LoVo (cell line): ENCODE measurements at regions not wholly inside any gene's neighbourhood (a gene's known extent, or its start where the extent isn't known, plus 50 kb on each side); places are given as distances from the start of the nearest gene placed in this dataset.

Experiments used
- DNase-seq: peaks from one replicate; pipeline ENCODE4 v3.0.0-alpha.2; 2016; ENCODE audit warnings: low spot score

- DNase-seq = no peak
These were observed 1100.0 kb upstream of the SLIT2 start for GRCh38 chr4:19151684-19152083.

- no peak for DNase-seq
These were observed 1105.7 kb upstream of the SLIT2 start for GRCh38 chr4:19146038-19146437.

DNA sequence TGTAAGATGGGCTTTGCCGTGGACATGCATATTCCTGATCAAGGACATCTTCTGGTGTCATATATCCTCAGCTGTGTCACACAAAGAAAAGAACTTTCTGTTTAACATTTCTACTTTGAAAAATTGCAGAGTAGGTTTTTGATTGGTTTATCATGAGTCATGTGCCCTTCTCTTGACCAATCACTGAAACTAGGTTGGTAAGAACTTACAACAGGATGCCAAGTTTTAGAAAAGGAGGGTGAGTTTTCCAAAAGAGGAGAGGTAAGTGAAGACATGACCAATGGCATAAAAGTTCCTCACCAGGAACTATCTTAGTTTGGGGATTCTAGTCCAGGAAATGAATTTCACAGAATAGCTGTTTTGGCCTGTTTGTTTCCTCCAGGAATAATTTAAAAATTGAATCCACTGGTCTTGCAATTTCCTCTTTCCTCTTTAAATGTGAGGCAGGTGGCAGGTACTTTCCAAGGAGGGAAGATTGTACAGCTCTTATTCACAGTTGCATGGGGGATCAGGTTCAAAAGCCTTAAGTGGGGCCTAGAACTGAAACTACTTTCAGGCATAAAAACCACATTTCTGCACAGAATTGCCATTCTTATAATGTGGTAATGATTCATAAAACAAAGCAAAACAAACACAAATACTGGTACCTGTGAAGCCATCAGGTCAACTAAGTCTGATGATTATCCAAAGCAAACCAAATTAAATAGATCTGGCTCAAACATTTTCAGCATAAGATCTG, 1114.5 kb upstream of the LCORL start:
- no peak for DNase-seq

DNA sequence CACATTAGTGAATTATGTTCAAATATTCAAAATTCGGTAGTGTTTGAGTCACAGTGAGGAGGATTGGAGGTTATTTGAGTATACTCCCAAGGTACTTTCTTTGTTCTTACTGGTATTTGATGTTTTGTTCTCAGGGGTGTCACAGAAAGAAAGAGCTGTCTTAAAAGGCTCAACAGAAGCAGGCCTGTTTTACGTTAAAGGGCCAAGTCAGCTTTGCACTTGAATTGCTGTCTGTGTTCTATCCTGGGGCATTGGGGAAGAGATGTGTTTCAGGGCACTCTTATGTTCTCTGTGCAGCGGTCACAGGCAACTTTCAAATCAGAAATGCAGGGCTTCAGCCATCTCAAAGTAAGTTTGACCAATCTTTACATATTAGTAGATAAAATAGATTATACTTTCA, 1113.1 kb upstream of the LCORL start:
- DNase-seq = no peak

GRCh38 chr4:19133315-19133714, 1111.8 kb upstream of the LCORL start:
- no peak for DNase-seq

- DNase-seq = no peak
These were observed 1109.3 kb upstream of the LCORL start for GRCh38 chr4:19130866-19131265.

DNA sequence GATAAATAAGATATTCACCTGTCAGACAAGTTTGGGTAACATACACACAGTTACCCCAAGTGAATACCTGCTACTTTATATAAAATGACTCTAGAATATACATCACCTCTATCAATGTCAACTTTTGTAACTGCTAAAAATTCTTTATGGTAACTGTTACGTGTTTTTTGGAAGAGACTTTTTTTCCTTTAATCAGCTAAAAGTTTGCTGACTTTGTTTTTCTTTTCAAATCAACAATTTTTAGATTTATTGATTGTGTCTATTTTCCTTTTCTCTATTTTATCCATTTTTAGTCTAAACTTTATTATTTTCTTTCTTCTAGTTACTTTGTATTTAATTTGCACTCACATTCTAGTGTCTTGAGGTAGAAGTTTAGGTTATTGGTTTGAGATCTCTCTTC, 1106.6 kb upstream of the LCORL start:
- DNase-seq = no peak

GRCh38 chr4:19126903-19127302, 1105.3 kb upstream of the LCORL start:
- no peak for DNase-seq

GRCh38 chr4:19123681-19124080, 1102.1 kb upstream of the LCORL start:
- no peak for DNase-seq

DNA sequence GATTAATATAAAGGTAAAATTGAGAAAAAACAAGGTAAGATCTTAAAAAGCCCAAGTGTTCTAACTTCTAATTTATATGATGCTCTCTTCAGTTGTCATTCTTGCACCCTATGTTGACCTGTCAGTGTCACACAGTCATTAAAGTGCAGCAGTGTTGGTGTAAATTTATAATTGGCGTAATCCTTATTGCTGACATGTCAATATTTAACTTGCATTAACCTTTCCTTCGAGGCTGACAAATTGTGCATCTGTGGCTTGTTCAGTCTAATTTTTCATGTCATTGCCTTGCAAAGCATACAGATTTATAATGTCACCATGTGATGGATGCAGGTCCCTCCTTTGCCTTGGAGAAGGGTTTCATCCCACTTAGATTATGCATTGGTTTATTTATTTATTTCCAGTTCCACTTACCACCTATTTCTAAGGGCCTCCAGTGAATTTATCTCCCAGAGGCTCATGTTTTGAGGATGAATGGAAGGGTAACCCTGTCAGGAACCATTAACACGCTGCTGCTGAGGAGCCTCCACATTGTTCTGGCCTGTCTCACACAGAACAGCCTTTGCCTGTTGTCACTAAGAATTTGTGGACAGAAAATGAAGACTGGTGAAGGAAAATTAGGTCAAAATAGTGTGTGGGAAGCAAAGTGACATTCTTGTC, 1098.5 kb upstream of the LCORL start:
- DNase-seq = no peak

GRCh38 chr4:19117022-19117421, 1095.5 kb upstream of the LCORL start:
- DNase-seq = no peak

DNA sequence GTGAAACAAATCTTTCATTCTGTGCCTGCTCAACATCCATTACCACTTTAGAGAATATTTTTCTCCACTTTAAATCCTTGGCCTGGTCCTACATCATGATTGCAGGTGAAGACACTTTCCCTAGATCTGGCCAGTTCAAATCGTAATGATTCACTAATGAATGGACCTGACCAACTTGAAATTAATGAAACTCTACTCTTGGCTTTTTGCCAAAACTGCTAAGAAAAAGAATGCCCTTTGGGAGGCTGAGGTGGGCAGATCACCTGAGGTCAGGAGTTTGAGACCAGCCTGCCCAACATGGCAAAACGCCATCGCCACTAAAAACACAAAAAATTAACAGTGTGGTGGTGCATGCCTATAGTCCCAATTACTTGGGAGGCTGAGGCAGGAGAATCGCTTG, 1082.6 kb upstream of the LCORL start:
- no peak for DNase-seq

DNA sequence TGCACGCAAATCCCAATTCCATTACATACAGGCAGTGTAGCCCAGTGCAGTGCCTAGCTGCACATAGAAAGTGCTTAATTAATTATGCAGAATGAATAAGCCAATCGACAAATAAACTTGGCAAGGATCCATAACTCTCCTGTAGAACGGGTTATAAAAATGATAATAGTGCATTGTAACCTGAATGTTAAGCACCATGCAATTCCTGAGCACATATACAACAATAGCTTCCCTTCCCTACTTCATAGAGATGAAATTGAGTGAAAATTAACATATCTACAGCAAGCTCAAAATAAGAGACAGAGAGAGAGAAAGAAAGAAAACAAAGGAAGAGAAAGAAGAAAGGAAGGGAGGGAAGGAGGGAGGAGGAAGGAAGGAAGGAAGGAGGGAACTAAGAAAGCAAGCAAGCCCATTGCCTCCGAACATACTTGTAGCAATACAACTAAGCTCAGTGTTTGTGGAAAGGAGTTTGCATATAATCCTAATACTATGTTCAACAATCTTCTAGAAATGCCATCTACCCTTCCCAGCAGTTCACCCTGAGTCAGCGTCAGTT, 1074.0 kb upstream of the LCORL start:
- no peak for DNase-seq

DNA sequence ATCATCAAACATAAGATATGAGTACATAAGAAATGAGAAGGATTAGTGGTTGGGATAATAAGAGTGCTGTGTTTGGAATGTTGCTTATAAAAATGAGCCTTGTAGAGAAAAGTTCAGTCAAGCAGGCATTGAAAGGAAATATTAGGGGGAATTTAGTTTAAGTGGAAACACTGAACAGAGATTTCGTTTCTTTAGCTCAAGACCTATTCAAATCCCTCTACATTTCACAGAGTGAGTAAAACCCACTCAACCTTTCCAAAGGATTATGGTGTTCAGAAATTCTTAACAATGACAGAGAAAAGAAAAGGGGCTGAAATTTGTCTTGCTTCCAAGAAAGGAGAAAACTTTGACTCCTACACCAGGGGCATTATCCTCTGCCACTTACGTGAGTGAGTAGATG, 1072.4 kb upstream of the LCORL start:
- DNase-seq = no peak

GRCh38 chr4:19092797-19093196, 1071.2 kb upstream of the LCORL start:
- no peak for DNase-seq

- DNase-seq = no peak
These were observed 1052.5 kb upstream of the LCORL start for GRCh38 chr4:19074036-19074435.

DNA sequence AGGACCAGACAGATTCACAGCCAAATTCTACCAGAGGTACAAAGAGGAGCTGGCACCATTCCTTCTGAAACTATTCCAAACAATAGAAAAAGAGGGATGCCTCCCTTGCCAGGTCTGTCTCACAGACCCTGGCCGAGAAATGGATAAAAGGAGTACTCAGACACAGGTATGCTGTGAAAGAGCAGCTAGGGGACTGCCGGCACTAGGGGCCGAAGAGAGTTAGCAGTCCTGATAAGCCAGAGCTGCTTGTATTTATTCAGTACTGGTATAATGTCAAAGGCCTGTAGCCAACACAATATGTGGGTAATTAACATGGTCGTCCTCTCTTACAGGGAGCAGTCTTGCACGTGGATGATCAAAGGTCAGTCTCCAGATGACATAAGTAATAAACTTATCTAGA, 1042.1 kb upstream of the LCORL start:
- no peak for DNase-seq

DNA sequence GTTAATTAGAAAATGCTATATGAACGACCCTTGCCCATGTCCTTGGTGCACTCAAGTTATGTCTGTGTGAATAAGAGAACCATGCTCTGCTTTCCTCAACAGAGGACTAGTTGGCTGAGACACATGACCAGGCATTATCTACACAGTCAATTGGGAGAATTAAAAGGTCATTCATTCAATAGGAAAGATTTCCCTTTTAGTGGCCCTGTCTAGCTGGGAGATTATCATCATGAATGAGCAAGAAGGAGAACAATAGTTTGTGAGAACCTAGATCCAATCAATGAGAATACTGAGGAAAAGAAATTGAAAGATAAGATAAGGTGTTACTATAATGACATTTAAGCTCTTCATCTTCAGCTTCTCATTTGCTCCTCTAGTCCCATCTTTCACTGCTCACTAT, 1033.4 kb upstream of the LCORL start:
- DNase-seq = no peak

GRCh38 chr4:19051831-19052230, 1030.3 kb upstream of the LCORL start:
- no peak for DNase-seq

GRCh38 chr4:19047279-19047880, 1025.8 kb upstream of the LCORL start:
- no peak for DNase-seq

GRCh38 chr4:19039816-19040215, 1018.3 kb upstream of the LCORL start:
- DNase-seq = no peak

GRCh38 chr4:19038231-19038630, 1016.7 kb upstream of the LCORL start:
- DNase-seq = no peak
